GM10248 (cell line): ENCODE measurements at regions not wholly inside any gene's neighbourhood (a gene's known extent, or its start where the extent isn't known, plus 50 kb on each side); places are given as distances from the start of the nearest gene placed in this dataset.

ENCODE experiments used
- CTCF ChIA-PET: fragments of 300-600 bp; sonication (Branson Sonifier 250); formaldehyde crosslinking; extraction: SDS; loops from one replicate; lab custom pipeline; 2021; ENCODE audit warnings: antibody characterized with exemption; lab: Yijun Ruan, JAX
- POLR2A ChIA-PET: fragments of 350-650 bp; sonication (Branson Sonifier 250); formaldehyde crosslinking; extraction: SDS; loops from one replicate; lab custom pipeline; 2020; ENCODE audit warnings: antibody characterized with exemption; lab: Yijun Ruan, JAX
- DNase-seq: peaks from one replicate; pipeline ENCODE4 v3.0.0; 2012; ENCODE audit errors: extremely low spot score
- CTCF ChIP-seq: IDR thresholded peaks from 2 replicates; pipeline ENCODE4 v1.5.1; 2012; ENCODE audit warnings: mild to moderate bottlenecking, low read depth; ENCODE audit errors: extremely low read depth, missing control alignments, control extremely low read depth

- no peak for DNase-seq
- TF ChIP-seq CTCF = no peak
- POLR2A ChIA-PET = no interaction called here
- CTCF ChIA-PET = no interaction called here
Measured at GRCh38 chr20:24776755-24777271, 172.3 kb upstream of the CST7 start.

GRCh38 chr20:24777746-24778145 is 171.3 kb upstream of the CST7 start:
- ChIA-PET CTCF (interaction anchor here (1.1 kb wide), 1 partner anchor 13 kb away, joined by 3 read pairs; no protein-coding TSS in a partner anchor), POLR2A (no interaction called here)
- no peak for TF ChIP-seq CTCF
- no peak for DNase-seq

GRCh38 chr20:24778585-24779031 is 170.5 kb upstream of the CST7 start:
- no peak for DNase-seq
- ChIA-PET POLR2A (no interaction called here), CTCF (no interaction called here)
- TF ChIP-seq CTCF = no peak

GRCh38 chr20:24779131-24779530 is 169.9 kb upstream of the CST7 start:
- no peak for DNase-seq
- POLR2A ChIA-PET = no interaction called here
- TF ChIP-seq CTCF = no peak
- CTCF ChIA-PET = no interaction called here

GRCh38 chr20:24779946-24780345 is 169.1 kb upstream of the CST7 start:
- DNase-seq = no peak
- TF ChIP-seq CTCF = no peak
- ChIA-PET CTCF (interaction anchor here (1.0 to 2.2 kb wide), 3 partner anchors 12 to 1109 kb away, joined by 3 to 7 read pairs (median 3); no protein-coding TSS in a partner anchor), POLR2A (no interaction called here)

- DNase-seq = no peak
- ChIA-PET POLR2A (no interaction called here), CTCF (interaction anchor here (1.0 to 2.2 kb wide), 7 partner anchors 11 to 1110 kb away, joined by 3 to 8 read pairs (median 3); no protein-coding TSS in a partner anchor)
Measured at GRCh38 chr20:24780674-24781417, 168.2 kb upstream of the CST7 start.

More at GRCh38 chr20:24780674-24781417, 168.2 kb upstream of the CST7 start:
- TF ChIP-seq CTCF = no peak
